ENCODE measurements at regions not wholly inside any gene's neighbourhood (a gene's known extent, or its start where the extent isn't known, plus 50 kb on each side); places are given as distances from the start of the nearest gene placed in this dataset.

- TF ChIP-seq POLR2A (IDR thresholded peaks at IDR 0.05) (no peak), CTCF (IDR thresholded peaks at IDR 0.05) (no peak)
Measured at GRCh38 chr2:155151945-155152344, 453.4 kb downstream of the KCNJ3 start.

All from right lobe of liver (tissue), 4 donors.